Skeletal muscle cell (primary cell): ENCODE measurements at regions not wholly inside any gene's neighbourhood (a gene's known extent, or its start where the extent isn't known, plus 50 kb on each side); places are given as distances from the start of the nearest gene placed in this dataset.

ENCODE experiments used
- DNase-seq: peaks from one replicate; pipeline ENCODE4 v3.0.0-alpha.2; 2010; ENCODE audit warnings: low read depth
- H3K4me3 ChIP-seq: 2 replicates; pipeline ENCODE4 v1.5.1; 2011; ENCODE audit warnings: low read depth, mild to moderate bottlenecking, control low read depth, low read length, moderate library complexity

- no peak overlapping the region for H3K4me3 ChIP-seq
- DNase-seq: no peak
These were observed 66.8 kb upstream of the FZD7 start for GRCh38 chr2:201966691-201967438.

DNA sequence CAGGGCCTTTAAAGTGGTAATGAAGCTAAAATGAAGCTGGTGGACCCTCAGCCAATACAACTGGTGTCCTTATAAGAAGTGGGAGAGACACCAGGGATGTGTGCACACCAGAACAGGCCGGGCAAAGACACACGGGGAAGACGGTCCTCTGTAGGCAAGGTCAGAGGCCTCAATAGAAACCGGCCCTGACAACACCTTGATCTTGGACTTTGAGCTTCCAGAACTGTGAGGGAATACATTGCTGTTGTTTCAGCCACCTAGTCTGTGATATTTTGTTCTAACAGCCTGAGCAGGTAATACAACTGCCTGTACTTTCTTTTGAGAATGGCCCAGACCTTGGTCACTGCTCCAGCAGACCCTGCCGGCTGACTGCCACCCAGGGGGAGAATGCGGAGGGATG is 65.6 kb upstream of the FZD7 start:
- no peak overlapping the region for H3K4me3 ChIP-seq
- DNase-seq: no peak

DNA sequence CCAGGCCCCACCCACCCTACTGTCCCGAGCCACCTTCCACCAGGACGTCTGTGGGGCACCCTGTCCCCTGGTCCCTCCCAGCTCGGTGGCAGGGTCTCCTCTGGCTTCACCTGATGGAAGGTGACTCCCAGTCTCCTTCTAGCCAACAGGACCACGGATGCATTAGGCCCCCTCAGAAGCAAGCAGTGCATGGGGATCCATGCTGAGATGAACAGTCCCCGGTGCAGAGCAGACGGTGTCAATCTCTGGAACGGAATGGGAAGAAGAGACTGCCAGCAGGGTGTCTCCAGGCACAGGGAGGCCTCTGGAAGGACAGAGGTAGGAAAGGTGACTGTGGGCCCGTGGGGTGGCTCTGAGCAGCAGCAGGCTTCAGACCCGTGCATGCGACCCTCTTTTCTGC is 65.2 kb upstream of the FZD7 start:
- no peak overlapping the region for H3K4me3 ChIP-seq
- DNase-seq: no peak

DNA sequence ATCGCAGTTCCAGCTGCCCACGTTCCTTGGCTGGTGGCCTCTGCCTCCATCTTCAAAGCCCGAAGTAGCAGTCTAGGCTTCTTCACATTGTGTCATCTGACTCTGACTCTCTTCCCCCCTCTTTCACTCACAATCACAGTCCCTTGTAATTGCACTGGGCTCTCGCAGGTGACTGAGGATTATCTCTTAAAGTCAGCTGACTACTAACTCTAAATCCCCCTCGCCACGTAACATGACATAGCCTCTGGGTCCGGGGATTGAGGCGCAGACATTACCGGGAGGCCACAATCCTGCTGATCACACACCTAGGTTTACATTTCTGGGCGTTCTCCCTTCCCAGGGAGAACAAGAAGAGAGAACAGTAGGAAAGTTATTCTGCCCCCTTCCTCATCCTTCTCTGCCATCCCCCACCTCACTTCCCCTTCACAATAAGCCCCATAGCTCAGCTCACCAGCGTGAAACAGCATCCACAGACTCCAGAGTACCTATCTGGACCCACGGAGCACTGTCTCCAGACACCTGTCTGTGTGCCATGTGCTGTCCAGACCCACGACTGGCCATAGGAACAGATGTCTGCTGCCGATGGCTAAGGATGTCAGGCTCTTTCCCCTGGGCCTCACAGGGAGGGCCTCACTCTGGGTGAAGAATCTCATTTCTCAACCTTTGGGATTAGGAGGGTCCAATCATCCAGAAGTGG is 64.3 kb upstream of the FZD7 start:
- no peak overlapping the region for H3K4me3 ChIP-seq
- no peak for DNase-seq

DNA sequence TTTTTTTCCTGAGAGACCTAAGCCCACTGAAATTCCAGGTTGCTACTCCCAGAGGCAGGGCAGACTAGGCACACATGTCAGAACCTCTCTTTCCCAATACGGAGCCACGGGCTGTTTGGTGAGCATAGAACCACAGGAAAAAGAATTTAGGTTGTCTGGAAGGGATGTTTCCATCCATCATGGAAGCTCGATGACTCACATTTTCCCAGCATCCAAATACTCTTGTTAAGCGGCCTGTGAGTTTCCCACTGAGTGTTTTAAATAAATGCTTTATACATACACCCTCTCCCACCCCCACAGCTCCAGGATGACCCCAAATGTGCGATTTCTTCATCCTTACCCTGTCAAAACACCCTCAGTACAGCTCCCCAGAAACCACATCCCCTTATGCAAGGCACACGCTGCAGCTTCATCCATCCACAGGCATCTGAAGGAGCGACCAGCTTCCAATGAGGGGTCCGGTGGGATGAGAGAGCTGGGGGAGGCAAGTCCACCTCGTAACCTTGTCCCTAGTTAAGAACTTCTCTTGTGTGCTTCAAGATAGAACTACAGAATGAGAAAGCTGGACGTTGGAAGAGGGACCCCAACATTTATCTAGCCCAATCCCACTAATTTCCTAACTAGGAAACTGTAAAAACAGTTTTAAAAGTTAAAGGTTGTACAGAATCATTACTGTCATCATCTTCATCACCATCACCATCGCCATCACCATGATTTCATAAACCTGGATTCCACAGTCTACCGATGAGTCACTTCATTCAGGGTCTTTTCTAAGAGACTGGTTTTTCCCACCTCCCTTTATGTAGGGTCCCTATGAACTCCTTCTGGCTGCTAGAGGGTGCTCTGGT is 63.5 kb upstream of the FZD7 start:
- peak; percentile 29 for DNase-seq
- H3K4me3 ChIP-seq: no peak overlapping the region

DNA sequence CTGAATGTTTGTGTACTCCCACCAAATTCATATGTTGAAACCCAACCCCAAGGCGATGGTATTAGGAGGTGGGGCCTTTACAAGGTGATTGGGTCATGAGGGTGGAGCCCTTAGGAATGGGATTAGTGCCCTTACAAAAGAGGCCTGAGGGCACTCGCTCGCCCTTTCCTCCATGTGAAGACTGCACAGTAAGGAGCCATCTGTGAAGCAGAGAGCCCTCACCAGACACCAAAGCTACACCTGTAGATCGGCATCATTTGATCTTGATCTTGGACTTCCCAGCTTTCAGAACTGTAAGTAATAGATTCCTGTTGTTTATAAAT is 62.9 kb upstream of the FZD7 start:
- H3K4me3 ChIP-seq: no peak overlapping the region
- DNase-seq: no peak

- peak; percentile 15 for DNase-seq
- H3K4me3 ChIP-seq: no peak overlapping the region
These were observed 62.0 kb upstream of the FZD7 start for GRCh38 chr2:201971531-201972228.

DNA sequence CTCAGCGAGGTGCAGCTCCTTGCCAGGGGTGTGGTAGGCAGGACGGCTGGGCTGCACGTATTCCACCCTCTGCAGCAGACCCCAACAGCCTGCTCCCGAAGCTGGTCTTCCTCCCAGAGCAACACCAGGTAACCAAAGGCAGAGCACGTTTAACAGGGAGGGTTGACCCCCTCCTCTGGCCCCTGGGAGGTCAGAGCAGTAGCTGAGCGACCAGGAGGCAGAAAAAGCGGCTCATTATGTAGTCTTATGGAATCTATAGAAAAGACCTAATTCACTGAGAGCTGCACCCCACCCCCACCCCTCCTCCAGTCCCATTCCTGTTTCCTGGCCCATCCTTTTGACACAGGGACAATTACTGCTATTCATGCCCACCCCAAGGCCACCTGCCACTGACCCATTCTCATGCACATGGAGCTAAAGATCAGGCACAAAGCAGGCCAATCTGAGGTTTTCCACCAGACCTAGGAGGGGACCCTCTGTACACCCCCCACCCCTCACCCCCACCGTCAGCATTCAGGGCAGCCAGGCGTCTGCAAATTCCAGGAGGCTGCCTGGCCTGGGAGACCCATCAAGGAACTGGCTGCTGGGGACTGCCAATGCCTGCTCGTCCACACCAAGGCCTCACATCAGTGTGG is 60.9 kb upstream of the FZD7 start:
- H3K4me3 ChIP-seq: no peak overlapping the region
- no peak for DNase-seq

DNA sequence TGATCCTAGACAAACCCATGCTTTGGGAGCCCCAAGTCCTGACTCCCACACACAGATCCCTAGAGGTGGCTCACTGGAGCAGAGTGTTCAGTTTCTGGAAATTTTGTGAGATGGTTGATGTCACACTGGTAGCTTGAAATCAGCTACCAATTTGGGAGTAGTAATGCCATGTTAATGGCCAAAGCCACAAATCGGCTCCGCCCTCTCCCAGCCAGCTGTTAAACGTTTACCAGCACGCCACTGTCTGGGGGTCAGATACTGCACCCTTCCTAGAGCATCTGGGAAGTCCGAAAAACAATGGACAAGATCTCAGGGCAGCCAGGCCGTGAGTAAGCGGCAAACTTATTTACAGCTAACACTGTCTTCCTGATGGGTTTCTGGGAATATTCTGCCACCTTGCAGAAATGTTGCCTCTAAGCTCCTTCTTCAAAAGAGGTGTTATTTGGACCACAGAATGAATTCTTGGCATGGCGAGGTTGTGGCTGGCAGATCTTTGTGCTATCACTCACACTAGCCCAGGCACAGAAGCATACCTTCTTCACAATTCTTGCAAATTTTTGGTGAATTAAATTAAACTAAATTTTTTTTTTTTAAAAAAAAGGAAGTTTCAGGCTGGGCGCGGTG is 60.2 kb upstream of the FZD7 start:
- no peak overlapping the region for H3K4me3 ChIP-seq
- no peak for DNase-seq

- H3K4me3 ChIP-seq: no peak overlapping the region
- no peak for DNase-seq
These were observed 59.2 kb upstream of the FZD7 start for GRCh38 chr2:201974171-201975100.

DNA sequence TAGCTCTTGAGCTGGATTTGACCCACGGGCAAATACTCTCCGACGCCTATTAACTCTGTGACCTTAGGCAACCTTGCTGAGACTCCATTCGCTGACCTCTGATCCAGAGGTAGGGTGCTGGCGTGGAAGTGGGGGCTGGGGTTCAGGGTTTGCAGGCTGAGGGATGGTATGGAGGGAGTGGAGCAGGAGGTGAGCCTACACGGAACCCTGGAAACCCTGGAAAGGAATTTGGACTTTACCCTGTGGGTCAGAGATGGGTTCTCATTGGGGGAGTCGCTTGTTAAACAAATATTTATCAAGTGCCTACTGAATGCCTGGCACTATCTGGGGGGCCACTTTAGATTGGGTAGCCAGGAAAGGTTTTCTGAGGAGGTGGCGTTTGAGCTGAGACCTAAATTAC is 58.2 kb upstream of the FZD7 start:
- DNase-seq: no peak
- no peak overlapping the region for H3K4me3 ChIP-seq

DNA sequence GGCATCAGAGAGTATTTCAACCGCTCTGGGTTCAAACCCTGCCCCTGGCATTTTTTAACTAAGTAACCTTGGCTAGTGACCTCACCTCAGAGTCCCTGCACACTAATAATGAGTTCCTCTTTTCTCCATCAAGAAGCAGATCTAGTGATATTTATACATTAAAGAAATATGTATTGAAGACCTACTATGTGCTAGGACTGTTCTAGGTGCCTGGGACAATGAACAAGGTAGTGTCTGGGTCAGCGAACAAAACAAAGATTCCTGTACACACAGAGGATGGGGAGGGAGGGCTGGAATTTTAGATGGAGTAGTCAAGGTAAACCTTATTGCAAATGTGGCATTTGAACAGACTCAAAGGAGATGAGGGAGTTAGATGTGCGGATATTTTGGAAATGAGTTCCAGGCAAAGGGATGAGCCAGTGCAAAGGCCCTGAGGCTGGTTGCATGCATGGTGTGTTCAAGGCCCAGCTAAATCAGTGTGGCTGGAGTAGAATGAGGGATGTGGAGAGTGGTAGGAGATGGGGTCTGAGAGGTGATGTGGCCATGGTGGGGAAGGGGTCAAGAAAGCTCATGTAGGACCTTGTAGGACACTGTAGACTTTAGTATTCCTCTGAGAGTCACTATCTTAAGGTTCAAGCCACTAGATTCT is 57.6 kb upstream of the FZD7 start:
- H3K4me3 ChIP-seq: no peak overlapping the region
- no peak for DNase-seq

DNA sequence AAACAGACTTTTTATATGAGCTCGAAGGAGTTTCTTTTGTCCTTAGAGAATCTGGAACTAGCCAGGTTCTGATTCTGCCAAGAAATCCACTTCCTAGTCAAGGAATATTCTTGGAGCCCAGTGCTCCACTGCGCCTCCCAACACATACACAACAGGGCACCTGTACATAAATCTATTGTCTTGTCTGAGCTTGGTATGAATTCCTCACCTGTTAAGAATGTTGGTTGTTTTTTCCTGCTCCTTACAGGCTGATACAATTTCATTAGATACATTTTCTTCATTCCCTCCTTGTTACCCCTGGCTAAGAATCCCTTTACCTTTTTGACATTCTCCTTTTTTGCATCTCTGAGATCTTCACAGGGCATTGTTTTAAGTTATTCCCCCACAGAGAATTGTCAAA is 56.0 kb upstream of the FZD7 start:
- DNase-seq: no peak
- no peak overlapping the region for H3K4me3 ChIP-seq

GRCh38 chr2:201978333-201978732 is 55.3 kb upstream of the FZD7 start:
- DNase-seq: no peak
- H3K4me3 ChIP-seq: no peak overlapping the region

GRCh38 chr2:201978986-201979385 is 54.7 kb upstream of the FZD7 start:
- DNase-seq: no peak

GRCh38 chr2:201980389-201980821 is 53.2 kb upstream of the FZD7 start:
- no peak overlapping the region for H3K4me3 ChIP-seq
- DNase-seq: no peak

More at GRCh38 chr2:201978986-201979385, 54.7 kb upstream of the FZD7 start:
- no peak overlapping the region for H3K4me3 ChIP-seq

GRCh38 chr2:201980946-201981345 is 52.7 kb upstream of the FZD7 start:
- H3K4me3 ChIP-seq: no peak overlapping the region
- no peak for DNase-seq
